ENCODE measurements at regions not wholly inside any gene's neighbourhood (a gene's known extent, or its start where the extent isn't known, plus 50 kb on each side); places are given as distances from the start of the nearest gene placed in this dataset.
"Not testable (repeated sequence)": the region's sequence is repeated elsewhere in the genome, so short reads cannot be mapped to it uniquely, and the experiment has no call there.

GRCh38 chr18:78816114-78816513 is 163.5 kb upstream of the SALL3 start:
- DNase-seq = no peak

GRCh38 chr18:78816916-78817315 is 162.7 kb upstream of the SALL3 start:
- DNase-seq = no peak

GRCh38 chr18:78818495-78818894 is 161.1 kb upstream of the SALL3 start:
- DNase-seq = no peak

- DNase-seq = no peak
These were observed 160.7 kb upstream of the SALL3 start for GRCh38 chr18:78818961-78819360.

GRCh38 chr18:78820161-78820834 is 159.3 kb upstream of the SALL3 start:
- DNase-seq = no peak

GRCh38 chr18:78821396-78821795 is 158.2 kb upstream of the SALL3 start:
- DNase-seq = no peak

GRCh38 chr18:78822171-78822948 is 157.3 kb upstream of the SALL3 start:
- DNase-seq = no peak

GRCh38 chr18:78822949-78823285 is 156.7 kb upstream of the SALL3 start:
- DNase-seq = no peak

GRCh38 chr18:78825168-78825567 is 154.4 kb upstream of the SALL3 start:
- no peak for DNase-seq

GRCh38 chr18:78826631-78827030 is 153.0 kb upstream of the SALL3 start:
- DNase-seq = no peak

- no peak for DNase-seq
These were observed 152.5 kb upstream of the SALL3 start for GRCh38 chr18:78827141-78827540.

GRCh38 chr18:78828131-78828530 is 151.5 kb upstream of the SALL3 start:
- DNase-seq = no peak

- not testable (repeated sequence) for DNase-seq
These were observed 150.6 kb upstream of the SALL3 start for GRCh38 chr18:78829026-78829425.

- no peak for DNase-seq
These were observed 149.5 kb upstream of the SALL3 start for GRCh38 chr18:78830161-78830560.

- no peak for DNase-seq
These were observed 148.8 kb upstream of the SALL3 start for GRCh38 chr18:78830826-78831225.

- no peak for DNase-seq
These were observed 148.0 kb upstream of the SALL3 start for GRCh38 chr18:78831603-78832002.

GRCh38 chr18:78833833-78834232 is 145.8 kb upstream of the SALL3 start:
- no peak for DNase-seq

GRCh38 chr18:78836838-78837237 is 142.8 kb upstream of the SALL3 start:
- no peak for DNase-seq

- no peak for DNase-seq
These were observed 141.9 kb upstream of the SALL3 start for GRCh38 chr18:78837754-78838153.

GRCh38 chr18:78838183-78838582 is 141.4 kb upstream of the SALL3 start:
- DNase-seq = no peak

GRCh38 chr18:78849046-78849445 is 130.6 kb upstream of the SALL3 start:
- DNase-seq = no peak

GRCh38 chr18:78849458-78849857 is 130.2 kb upstream of the SALL3 start:
- no peak for DNase-seq

GRCh38 chr18:78853341-78853740 is 126.3 kb upstream of the SALL3 start:
- no peak for DNase-seq

GRCh38 chr18:78855188-78855587 is 124.4 kb upstream of the SALL3 start:
- no peak for DNase-seq

All from COR-L47 (cell line).